Adipocyte (in vitro differentiated cells): ENCODE measurements at regions not wholly inside any gene's neighbourhood (a gene's known extent, or its start where the extent isn't known, plus 50 kb on each side); places are given as distances from the start of the nearest gene placed in this dataset.
"Not testable (repeated sequence)": the region's sequence is repeated elsewhere in the genome, so short reads cannot be mapped to it uniquely, and the experiment has no call there.

Source experiments
- DNase-seq: peaks from one replicate; pipeline ENCODE4 v3.0.0-alpha.2; 2015; ENCODE audit warnings: low read depth
- H3K27me3 ChIP-seq: replicated peaks from 2 replicates; pipeline ENCODE4 v1.7.0; 2013; ENCODE audit warnings: mild to moderate bottlenecking, low read length, moderate library complexity; ENCODE audit not compliant: control insufficient read depth, insufficient read depth
- H3K36me3 ChIP-seq: 2 replicates; pipeline ENCODE4 v1.7.0; 2013; ENCODE audit warnings: low read length, mild to moderate bottlenecking, moderate library complexity; ENCODE audit not compliant: control insufficient read depth, insufficient read depth, severe bottlenecking
- H3K4me1 ChIP-seq: 2 replicates; pipeline ENCODE4 v1.7.0; 2013; ENCODE audit warnings: mild to moderate bottlenecking, low read length, moderate library complexity; ENCODE audit not compliant: control insufficient read depth, insufficient read depth
- H3K4me3 ChIP-seq: 2 replicates; pipeline ENCODE4 v1.7.0; 2013; ENCODE audit warnings: mild to moderate bottlenecking, low read length, moderate library complexity
- H3K9ac ChIP-seq: 2 replicates; pipeline ENCODE4 v1.7.0; 2013; ENCODE audit warnings: mild to moderate bottlenecking, low read length, moderate library complexity
- H3K9me3 ChIP-seq: 2 replicates; pipeline ENCODE4 v1.7.0; 2013; ENCODE audit warnings: mild to moderate bottlenecking, low read length, moderate library complexity; ENCODE audit not compliant: control insufficient read depth

GRCh38 chr16:35146723-35147458 lies 1687.5 kb downstream of the TP53TG3F start:
- no peaks in the 10 kb centered on the region for H3K36me3 ChIP-seq
- no peaks in the 10 kb centered on the region for H3K9me3 ChIP-seq
- no peak overlapping the region for H3K4me3 ChIP-seq
- no peaks in the 10 kb centered on the region for H3K27me3 ChIP-seq
- H3K4me1 ChIP-seq = no peaks in the 10 kb centered on the region
- no peak for DNase-seq
- H3K9ac ChIP-seq = no peak overlapping the region

DNA sequence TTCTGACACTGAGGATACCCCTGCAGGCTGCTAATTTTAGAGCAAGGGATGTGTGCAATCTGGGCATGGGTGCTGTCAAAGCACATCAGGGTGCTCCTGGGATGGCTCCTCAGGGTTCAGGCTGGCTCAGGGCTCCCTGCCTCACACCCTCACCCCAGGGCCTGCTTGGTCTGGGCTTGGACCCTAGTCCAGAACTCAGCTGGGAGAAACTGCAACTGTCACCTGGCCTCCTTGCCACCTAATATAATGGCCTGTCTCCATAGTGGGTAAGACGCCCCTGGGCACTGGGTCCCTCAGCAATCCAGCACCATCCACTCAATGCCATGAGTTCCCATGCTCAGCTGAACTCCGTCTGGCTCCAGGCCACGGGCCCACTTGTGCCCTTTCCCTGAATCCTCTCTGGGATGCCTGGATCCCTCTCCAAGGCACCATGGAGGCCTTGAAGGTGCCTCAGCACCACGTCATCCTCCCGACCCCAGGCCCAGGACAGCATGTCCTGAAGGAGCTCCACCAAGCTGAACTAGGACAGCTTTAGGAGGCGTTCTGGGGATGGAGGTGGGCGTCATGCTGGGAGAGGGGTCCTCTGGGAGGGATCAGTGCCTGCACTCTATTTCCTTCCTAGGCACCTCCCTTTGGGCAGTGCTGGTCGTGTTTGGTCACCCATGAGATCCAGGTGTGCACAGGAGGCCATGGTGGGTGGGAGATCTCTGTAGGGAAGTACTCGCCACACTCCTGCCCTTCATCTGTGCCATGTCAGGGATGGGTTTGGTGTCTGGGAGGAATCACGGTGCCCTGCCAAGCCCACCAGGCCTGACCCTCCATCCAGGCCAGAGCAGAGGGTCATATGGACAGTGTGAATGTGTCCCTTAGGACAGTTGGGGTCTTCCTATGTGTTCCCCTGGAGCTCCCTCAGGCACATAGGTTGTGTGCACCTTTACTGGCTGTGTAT lies 1688.4 kb downstream of the TP53TG3F start:
- Histone ChIP-seq H3K4me1 (no peaks in the 10 kb centered on the region), H3K9ac (no peak overlapping the region), H3K27me3 (no peaks in the 10 kb centered on the region), H3K36me3 (no peaks in the 10 kb centered on the region), H3K4me3 (no peak overlapping the region), H3K9me3 (no peaks in the 10 kb centered on the region)
- DNase-seq = no peak

DNA sequence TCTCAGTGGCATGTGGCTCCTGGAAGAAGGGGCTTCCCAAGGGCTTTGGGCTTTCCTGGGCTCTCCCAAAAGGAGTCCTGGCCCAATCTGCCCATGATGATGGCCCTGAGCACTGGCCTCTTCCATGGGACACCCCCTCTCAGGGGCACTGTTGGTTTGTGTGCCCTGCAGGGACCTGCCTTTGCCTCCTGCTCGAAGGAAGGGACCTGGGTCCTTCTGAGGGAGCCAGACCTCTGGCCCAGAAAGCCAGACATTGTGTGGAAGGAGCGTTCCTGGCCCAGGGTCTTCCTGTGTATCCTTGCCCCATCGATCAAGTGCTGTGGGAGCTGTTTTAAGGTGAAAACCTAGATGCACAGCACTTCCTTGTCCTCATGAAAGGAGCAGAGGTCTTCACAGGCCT lies 1689.3 kb downstream of the TP53TG3F start:
- no peaks in the 10 kb centered on the region for H3K36me3 ChIP-seq
- no peaks in the 10 kb centered on the region for H3K4me1 ChIP-seq
- H3K9me3 ChIP-seq = no peaks in the 10 kb centered on the region
- H3K9ac ChIP-seq = no peak overlapping the region
- no peaks in the 10 kb centered on the region for H3K27me3 ChIP-seq
- no peak overlapping the region for H3K4me3 ChIP-seq
- no peak for DNase-seq

GRCh38 chr16:35149550-35149949 lies 1690.1 kb downstream of the TP53TG3F start:
- H3K4me1 ChIP-seq = no peaks in the 10 kb centered on the region
- H3K36me3 ChIP-seq = no peaks in the 10 kb centered on the region
- no peak for DNase-seq
- H3K9me3 ChIP-seq = no peaks in the 10 kb centered on the region
- no peaks in the 10 kb centered on the region for H3K27me3 ChIP-seq
- H3K9ac ChIP-seq = no peak overlapping the region
- H3K4me3 ChIP-seq = no peak overlapping the region

DNA sequence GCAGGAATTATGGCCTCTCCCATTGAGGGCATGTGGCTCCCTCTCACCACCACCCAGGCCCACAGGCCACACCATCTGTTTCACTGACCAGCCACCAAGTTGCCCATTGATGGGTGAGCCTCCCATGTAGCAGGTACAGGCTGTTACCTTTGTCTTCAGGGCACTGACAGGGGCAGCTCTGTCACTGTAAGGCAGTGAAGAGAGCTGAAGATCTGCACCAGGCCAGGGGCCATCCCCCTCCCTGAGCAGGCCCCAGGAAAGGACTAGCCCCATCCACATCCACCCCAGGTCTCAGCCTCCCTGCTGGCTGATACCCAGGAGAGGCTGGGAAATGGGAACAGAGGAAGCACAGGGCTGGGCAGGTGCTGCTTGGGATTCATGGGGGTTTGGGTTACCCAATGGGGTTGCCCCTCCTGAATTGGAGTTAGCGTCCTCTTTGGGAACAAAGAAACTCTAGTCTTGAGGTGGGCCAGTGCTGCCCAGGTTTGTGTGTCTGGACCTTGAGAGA lies 1691.4 kb downstream of the TP53TG3F start:
- no peaks in the 10 kb centered on the region for H3K27me3 ChIP-seq
- DNase-seq = no peak
- no peaks in the 10 kb centered on the region for H3K4me1 ChIP-seq
- no peaks in the 10 kb centered on the region for H3K9me3 ChIP-seq
- no peaks in the 10 kb centered on the region for H3K36me3 ChIP-seq
- no peak overlapping the region for H3K4me3 ChIP-seq
- H3K9ac ChIP-seq = no peak overlapping the region

GRCh38 chr16:35152067-35152627 lies 1692.7 kb downstream of the TP53TG3F start:
- Histone ChIP-seq H3K4me3 (no peak overlapping the region), H3K4me1 (no peaks in the 10 kb centered on the region), H3K36me3 (no peaks in the 10 kb centered on the region), H3K27me3 (no peaks in the 10 kb centered on the region), H3K9me3 (no peaks in the 10 kb centered on the region), H3K9ac (no peak overlapping the region)
- no peak for DNase-seq

- Histone ChIP-seq H3K4me3 (no peak overlapping the region), H3K36me3 (no peaks in the 10 kb centered on the region), H3K27me3 (no peaks in the 10 kb centered on the region), H3K9ac (no peak overlapping the region), H3K9me3 (no peaks in the 10 kb centered on the region), H3K4me1 (no peaks in the 10 kb centered on the region)
- DNase-seq = no peak
Observed at GRCh38 chr16:35154627-35155026, 1695.2 kb downstream of the TP53TG3F start.

- not testable (repeated sequence) for H3K4me1 ChIP-seq, DNase-seq, H3K4me3 ChIP-seq
Observed at GRCh38 chr16:35157549-35157948, 1698.1 kb downstream of the TP53TG3F start.

DNA sequence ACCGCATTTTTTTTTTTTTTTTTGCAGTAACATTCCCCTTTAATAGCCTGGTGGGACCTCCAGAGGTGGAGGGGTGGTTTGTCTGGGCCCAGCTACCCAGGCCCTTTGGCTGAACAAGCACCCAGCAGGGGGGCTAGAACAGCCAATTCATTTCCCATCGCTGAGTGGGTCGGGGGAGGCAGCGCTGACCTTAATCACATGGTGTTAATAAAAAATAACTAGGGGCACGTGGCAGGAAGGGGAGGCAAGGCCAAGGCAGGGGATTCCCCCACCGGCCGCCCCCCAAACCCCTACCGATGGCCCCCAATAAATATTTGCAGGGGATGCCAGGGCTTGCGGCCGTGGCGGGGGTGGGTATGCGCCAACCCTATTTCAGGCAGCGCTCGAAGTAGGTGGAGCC lies 1709.9 kb downstream of the TP53TG3F start:
- not testable (repeated sequence) for H3K36me3 ChIP-seq, DNase-seq, H3K9ac ChIP-seq, H3K4me3 ChIP-seq, H3K27me3 ChIP-seq, H3K4me1 ChIP-seq, H3K9me3 ChIP-seq

More at GRCh38 chr16:35157549-35157948, 1698.1 kb downstream of the TP53TG3F start:
- H3K9me3 ChIP-seq, H3K27me3 ChIP-seq, H3K9ac ChIP-seq, H3K36me3 ChIP-seq: not testable (repeated sequence)

- H3K36me3 ChIP-seq, H3K4me3 ChIP-seq, DNase-seq, H3K9ac ChIP-seq, H3K27me3 ChIP-seq, H3K4me1 ChIP-seq, H3K9me3 ChIP-seq: not testable (repeated sequence)
Observed at GRCh38 chr16:35170061-35170460, 1710.6 kb downstream of the TP53TG3F start.

- Histone ChIP-seq H3K4me3 (no peak overlapping the region), H3K9ac (no peak overlapping the region), H3K36me3 (no peaks in the 10 kb centered on the region), H3K27me3 (no peaks in the 10 kb centered on the region), H3K9me3 (no peaks in the 10 kb centered on the region), H3K4me1 (no peaks in the 10 kb centered on the region)
- no peak for DNase-seq
Observed at GRCh38 chr16:35170610-35171009, 1711.2 kb downstream of the TP53TG3F start.
